PC-9 (cell line): ENCODE measurements at regions not wholly inside any gene's neighbourhood (a gene's known extent, or its start where the extent isn't known, plus 50 kb on each side); places are given as distances from the start of the nearest gene placed in this dataset.

ENCODE experiments used
- CTCF ChIP-seq: fragments of 200-600 bp; sonication (generic); conservative IDR thresholded peaks from 2 replicates; pipeline ENCODE4 v1.6.1; 2017; ENCODE audit warnings: mixed run types, antibody characterized with exemption, mild to moderate bottlenecking, moderate library complexity
- EZH2 ChIP-seq: fragments of 200-600 bp; sonication (generic); IDR thresholded peaks from 2 replicates; pipeline ENCODE4 v1.8.0; 2017; ENCODE audit warnings: antibody characterized with exemption, low read depth

GRCh38 chr5:8884029-8884428, 661.8 kb downstream of the SEMA5A start:
- no peak for TF ChIP-seq EZH2
- TF ChIP-seq CTCF: no peak
